ENCODE measurements at regions not wholly inside any gene's neighbourhood (a gene's known extent, or its start where the extent isn't known, plus 50 kb on each side); places are given as distances from the start of the nearest gene placed in this dataset.

GRCh38 chr16:62676306-62676705, 640.1 kb upstream of the CDH8 start:
- H3K4me3 ChIP-seq (ENCODE audit: low read depth, low read length) = no peak overlapping the region
- TF ChIP-seq CTCF (conservative IDR thresholded peaks at IDR 0.05; ENCODE audit: low read depth, low read length) = no peak
- no peak for DNase-seq (ENCODE audit: low read depth)

- no peak overlapping the region for H3K4me3 ChIP-seq (ENCODE audit: low read depth, low read length)
- DNase-seq (ENCODE audit: low read depth) = no peak
- no peak for TF ChIP-seq CTCF (conservative IDR thresholded peaks at IDR 0.05; ENCODE audit: low read depth, low read length)
These were observed 629.0 kb upstream of the CDH8 start for GRCh38 chr16:62665269-62665668.

GRCh38 chr16:62664566-62664965, 628.3 kb upstream of the CDH8 start:
- no peak for TF ChIP-seq CTCF (conservative IDR thresholded peaks at IDR 0.05; ENCODE audit: low read depth, low read length)
- no peak overlapping the region for H3K4me3 ChIP-seq (ENCODE audit: low read depth, low read length)
- no peak for DNase-seq (ENCODE audit: low read depth)

GRCh38 chr16:62661435-62661834, 625.2 kb upstream of the CDH8 start:
- no peak for TF ChIP-seq CTCF (conservative IDR thresholded peaks at IDR 0.05; ENCODE audit: low read depth, low read length)
- H3K4me3 ChIP-seq (ENCODE audit: low read depth, low read length) = no peak overlapping the region
- DNase-seq (ENCODE audit: low read depth) = no peak

GRCh38 chr16:62657116-62657515, 620.9 kb upstream of the CDH8 start:
- H3K4me3 ChIP-seq (ENCODE audit: low read depth, low read length) = no peak overlapping the region
- TF ChIP-seq CTCF (conservative IDR thresholded peaks at IDR 0.05; ENCODE audit: low read depth, low read length) = no peak
- no peak for DNase-seq (ENCODE audit: low read depth)

GRCh38 chr16:62652441-62653120, 616.3 kb upstream of the CDH8 start:
- no peak overlapping the region for H3K4me3 ChIP-seq (ENCODE audit: low read depth, low read length)
- DNase-seq (ENCODE audit: low read depth) = no peak
- no peak for TF ChIP-seq CTCF (conservative IDR thresholded peaks at IDR 0.05; ENCODE audit: low read depth, low read length)

- H3K4me3 ChIP-seq (ENCODE audit: low read depth, low read length) = no peak overlapping the region
- no peak for TF ChIP-seq CTCF (conservative IDR thresholded peaks at IDR 0.05; ENCODE audit: low read depth, low read length)
- no peak for DNase-seq (ENCODE audit: low read depth)
These were observed 612.0 kb upstream of the CDH8 start for GRCh38 chr16:62648256-62648655.
